GM13976 (cell line): ENCODE measurements at regions not wholly inside any gene's neighbourhood (a gene's known extent, or its start where the extent isn't known, plus 50 kb on each side); places are given as distances from the start of the nearest gene placed in this dataset.

Experiments
- DNase-seq: peaks from one replicate; pipeline ENCODE4 v3.0.0; 2012; ENCODE audit warnings: low spot score
- in situ Hi-C: fragments of 300-500 bp; cut with MboI; formaldehyde crosslinking; loops from one replicate; pipeline ENCODE4 v1.12.0; 2022; ENCODE audit warnings: low sequenced_read_pairs, mixed read lengths, inconsistent platforms; ENCODE audit not compliant: unreplicated experiment
- TF ChIP-seq, protein P1 (sequence below): IDR thresholded peaks from 2 replicates; pipeline ENCODE4 v1.5.1; 2012; ENCODE audit warnings: borderline replicate concordance, mild to moderate bottlenecking; ENCODE audit not compliant: insufficient read depth; ENCODE audit errors: extremely low read depth, missing control alignments, control extremely low read depth

DNA sequence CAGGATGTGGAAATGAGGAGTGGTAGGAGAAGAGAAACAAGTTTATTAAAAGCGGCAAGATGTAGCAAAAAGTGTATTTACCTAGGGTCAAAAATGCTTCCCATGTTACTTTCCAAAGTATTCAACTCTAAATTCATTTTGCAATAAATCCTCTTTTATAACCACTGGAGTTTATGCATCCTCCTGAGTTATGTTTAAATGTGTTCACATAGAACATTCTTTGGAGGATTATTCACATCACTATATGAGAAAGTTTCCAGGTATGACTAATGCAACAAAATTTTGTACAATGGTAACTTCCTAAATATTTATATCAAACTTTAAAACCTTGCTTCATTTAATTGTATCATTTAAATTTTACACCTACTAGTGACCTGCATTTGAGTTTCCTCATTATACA is 870.6 kb upstream of the SLIT2 start:
- DNase-seq = no peak
- TF ChIP-seq, protein P1, sequence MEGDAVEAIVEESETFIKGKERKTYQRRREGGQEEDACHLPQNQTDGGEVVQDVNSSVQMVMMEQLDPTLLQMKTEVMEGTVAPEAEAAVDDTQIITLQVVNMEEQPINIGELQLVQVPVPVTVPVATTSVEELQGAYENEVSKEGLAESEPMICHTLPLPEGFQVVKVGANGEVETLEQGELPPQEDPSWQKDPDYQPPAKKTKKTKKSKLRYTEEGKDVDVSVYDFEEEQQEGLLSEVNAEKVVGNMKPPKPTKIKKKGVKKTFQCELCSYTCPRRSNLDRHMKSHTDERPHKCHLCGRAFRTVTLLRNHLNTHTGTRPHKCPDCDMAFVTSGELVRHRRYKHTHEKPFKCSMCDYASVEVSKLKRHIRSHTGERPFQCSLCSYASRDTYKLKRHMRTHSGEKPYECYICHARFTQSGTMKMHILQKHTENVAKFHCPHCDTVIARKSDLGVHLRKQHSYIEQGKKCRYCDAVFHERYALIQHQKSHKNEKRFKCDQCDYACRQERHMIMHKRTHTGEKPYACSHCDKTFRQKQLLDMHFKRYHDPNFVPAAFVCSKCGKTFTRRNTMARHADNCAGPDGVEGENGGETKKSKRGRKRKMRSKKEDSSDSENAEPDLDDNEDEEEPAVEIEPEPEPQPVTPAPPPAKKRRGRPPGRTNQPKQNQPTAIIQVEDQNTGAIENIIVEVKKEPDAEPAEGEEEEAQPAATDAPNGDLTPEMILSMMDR = no peak
- in situ Hi-C loops = no loop called here

DNA sequence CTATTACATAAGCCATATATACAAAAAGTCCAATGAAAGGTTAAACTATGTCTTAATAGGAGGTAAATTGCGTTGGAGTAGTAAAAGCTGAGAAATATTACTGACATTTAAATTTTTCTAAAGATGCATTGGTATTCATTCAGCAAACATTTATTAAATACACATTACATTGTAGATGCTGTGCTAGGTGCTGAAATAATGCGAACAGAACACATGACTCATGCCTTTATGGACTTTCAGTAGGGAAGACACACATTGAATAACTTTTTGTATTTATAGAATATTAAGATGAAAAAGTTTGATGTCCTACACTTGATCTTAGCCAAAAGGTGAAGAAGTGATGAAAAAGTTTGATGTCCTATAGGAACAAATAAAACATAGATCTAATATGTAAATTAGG is 871.1 kb upstream of the SLIT2 start:
- in situ Hi-C loops = no loop called here
- no peak for DNase-seq
- TF ChIP-seq, protein P1 = no peak

DNA sequence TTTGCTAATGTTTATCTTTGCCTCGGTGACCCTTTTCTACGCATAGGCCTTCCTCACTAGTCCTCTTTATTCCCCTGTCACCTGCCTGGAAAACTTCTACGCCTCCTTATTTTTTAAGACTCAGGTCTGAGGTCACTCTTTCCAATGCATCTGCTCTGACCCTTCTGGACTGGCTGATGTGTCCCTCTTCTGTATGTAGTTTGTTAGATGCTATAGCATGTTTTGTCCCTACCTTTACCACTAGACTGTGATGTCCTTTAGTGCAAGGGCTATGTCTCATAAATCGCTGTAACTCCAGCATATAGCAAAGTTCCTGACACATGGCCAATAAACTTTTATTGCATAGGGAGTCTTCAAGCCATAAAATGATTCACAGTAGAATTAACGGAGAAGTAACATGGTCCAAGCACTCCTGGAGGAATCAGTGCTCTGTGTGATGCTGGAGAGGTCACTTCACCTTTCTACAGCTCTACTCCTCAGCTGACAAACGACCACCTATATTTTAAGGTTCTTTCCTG is 872.5 kb upstream of the SLIT2 start:
- in situ Hi-C loops = no loop called here

DNA sequence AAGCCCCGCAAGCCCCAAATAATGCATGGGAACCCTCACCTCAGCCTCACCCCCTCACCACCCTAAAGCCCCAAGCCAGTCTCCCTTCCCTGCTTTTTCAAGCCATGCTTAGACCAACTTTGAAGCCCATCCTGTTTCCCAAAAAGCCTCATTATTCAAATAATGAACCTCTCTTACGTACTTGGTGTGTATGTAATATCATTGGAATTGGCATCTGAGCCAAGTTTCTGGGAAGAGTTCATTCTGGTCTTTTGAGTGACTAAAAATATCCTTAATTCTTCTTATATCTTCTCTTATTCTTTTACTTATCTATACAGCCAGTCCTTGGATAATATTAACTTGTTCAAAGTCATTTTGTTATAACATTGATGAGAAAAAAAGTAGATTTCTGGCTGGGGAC is 875.8 kb upstream of the SLIT2 start:
- DNase-seq = no peak
- TF ChIP-seq, protein P1 = no peak
- in situ Hi-C loops = no loop called here

More for the DNA sequence above, 872.5 kb upstream of the SLIT2 start:
- no peak for DNase-seq
- TF ChIP-seq, protein P1 = no peak

DNA sequence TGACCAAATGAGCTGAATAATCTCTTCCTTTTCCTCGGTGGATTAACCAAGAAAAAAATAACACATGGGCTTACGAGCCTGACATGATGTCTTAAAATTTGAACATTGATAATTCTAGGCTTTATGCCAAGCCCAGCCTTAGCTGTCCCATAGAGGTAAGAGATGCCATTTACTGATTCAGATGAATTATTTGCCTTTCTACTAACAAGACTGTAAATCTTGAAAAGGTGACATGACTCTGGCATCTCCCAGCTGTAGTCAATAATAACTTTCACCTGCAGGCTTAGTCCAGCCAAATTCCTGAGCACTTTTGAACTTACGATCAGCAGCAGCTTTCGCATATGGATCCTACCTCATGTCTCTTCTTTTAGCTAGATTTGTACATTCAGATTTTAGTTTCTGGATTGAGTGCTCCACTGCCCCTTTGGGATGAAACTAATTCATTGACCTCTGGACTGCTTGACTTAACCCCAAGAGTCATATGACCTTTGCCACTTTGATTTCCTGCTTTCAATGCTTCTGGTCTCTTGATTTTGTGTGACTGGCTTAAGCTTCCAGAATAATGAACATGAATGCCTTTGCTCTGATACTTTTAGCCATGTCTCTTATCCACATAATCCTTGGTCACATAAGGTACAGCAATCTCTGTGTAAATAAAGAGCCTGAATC is 876.4 kb upstream of the SLIT2 start:
- TF ChIP-seq, protein P1 = no peak
- DNase-seq = no peak
- in situ Hi-C loops = no loop called here

DNA sequence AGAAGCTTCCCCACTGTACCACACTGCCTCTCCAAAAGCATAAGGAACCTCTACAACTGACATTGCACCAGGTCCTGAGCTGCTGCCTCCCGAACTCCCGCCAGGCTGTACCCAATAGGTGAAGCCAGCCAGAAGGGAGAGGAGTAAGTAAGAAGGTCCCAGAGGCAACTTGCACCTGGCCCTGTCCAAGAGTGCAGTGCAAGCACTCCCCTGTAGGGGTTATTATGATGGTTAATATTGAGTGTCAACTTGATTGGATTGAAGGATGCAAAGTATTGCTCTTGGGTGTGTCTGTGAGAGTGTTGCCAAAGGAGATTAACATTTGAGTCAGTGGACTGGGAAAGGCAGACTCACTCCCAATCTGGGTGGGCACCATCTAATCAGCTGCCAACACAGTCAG is 879.3 kb upstream of the SLIT2 start:
- in situ Hi-C loops = no loop called here
- TF ChIP-seq, protein P1 = no peak
- DNase-seq = no peak
